K562 (cell line): ENCODE measurements at regions not wholly inside any gene's neighbourhood (a gene's known extent, or its start where the extent isn't known, plus 50 kb on each side); places are given as distances from the start of the nearest gene placed in this dataset.

Experiments
- ATAC-seq: fragments of 200-7000 bp; cut with Tn5 transposase; 3 replicates; pipeline ENCODE4 v1.9.1; 2020; ENCODE audit warnings: moderate library complexity
- BruUV-seq: library from RNA; stranded (reverse); fragments of 400-500 nt; replicated peaks from 2 replicates; lab custom pipeline; 2021; lab: Mats Ljungman, UMichigan
- CTCF ChIA-PET: fragments of 300-600 bp; formaldehyde crosslinking; extraction: SDS; loops from one replicate; lab custom pipeline; 2021; ENCODE audit warnings: low intra/inter-chr PET ratio; lab: Yijun Ruan, JAX
- POLR2A ChIA-PET: fragments of 300-600, 350-650 bp; sonication (Branson Sonifier 250); formaldehyde crosslinking; extraction: SDS; loops from one replicate; lab custom pipeline; 2021; ENCODE audit warnings: antibody characterized with exemption, inconsistent platforms; lab: Yijun Ruan, JAX
- DNase-seq, 4 experiments: peaks; one replicate each; pipeline versions ENCODE4 v3.0.0 to v3.0.0-alpha.2; 2011 to 2018; ENCODE audit warnings: low spot score in 3 of 4, mixed read lengths in 3 of 4; ENCODE audit errors: extremely low read depth in 1 of 4
- FAIRE-seq: peaks from 2 replicates; lab custom pipeline; 2011; peaks lifted over from hg19 to GRCh38; lab: Jason Lieb, UNC
- H2AFZ ChIP-seq: 2 replicates; pipeline ENCODE4 v1.6.0; 2011; ENCODE audit warnings: low read depth, low read length, control low read depth, inconsistent platforms
- H3K27ac ChIP-seq: fragments of 200-600 bp; 3 replicates; pipeline ENCODE4 v1.8.0; 2011; ENCODE audit warnings: low read depth, mild to moderate bottlenecking, control low read depth, inconsistent platforms, low read length, moderate library complexity, mixed read lengths; ENCODE audit errors: extremely low read depth
- H3K27me3 ChIP-seq, 2 experiments: fragments of 300-600 bp in 1 of 2; 2 replicates in 1 of 2; 3 replicates in 1 of 2; pipeline versions ENCODE4 v1.6.0 to v1.8.0; 2011; ENCODE audit warnings: inconsistent platforms in 2 of 2, low read length in 2 of 2, mild to moderate bottlenecking in 1 of 2, mixed read lengths in 1 of 2, moderate library complexity in 1 of 2; ENCODE audit not compliant: control insufficient read depth in 2 of 2, insufficient read depth in 2 of 2
- H3K36me3 ChIP-seq: fragments of 300-600 bp; 3 replicates; pipeline ENCODE4 v1.8.0; 2011; ENCODE audit warnings: mild to moderate bottlenecking, low read length, inconsistent platforms; ENCODE audit not compliant: control insufficient read depth, insufficient read depth
- H3K4me1 ChIP-seq, 2 experiments: fragments of 200-600 bp in 1 of 2; replicated peaks in 1 of 2; 2 replicates in 1 of 2; 3 replicates in 1 of 2; pipeline versions ENCODE4 v1.5.1 to v1.8.0; 2011; ENCODE audit warnings: inconsistent platforms in 2 of 2, low read length in 2 of 2, mild to moderate bottlenecking in 1 of 2, mixed read lengths in 1 of 2, moderate library complexity in 1 of 2; ENCODE audit not compliant: control insufficient read depth in 2 of 2, insufficient read depth in 2 of 2
- H3K4me2 ChIP-seq: 2 replicates; pipeline ENCODE4 v1.6.1; 2011; ENCODE audit warnings: low read length, control low read depth, inconsistent platforms, mixed read lengths; ENCODE audit not compliant: insufficient read depth
- H3K4me3 ChIP-seq: fragments of 200-600 bp; sonication (generic), shearing (Covaris generic); 2 replicates; pipeline ENCODE4 v1.5.1; 2016; ENCODE audit warnings: control low read depth, inconsistent platforms
- H3K79me2 ChIP-seq: fragments of 200-600 bp; 3 replicates; pipeline ENCODE4 v1.8.0; 2011; ENCODE audit warnings: low read length, inconsistent platforms; ENCODE audit not compliant: control insufficient read depth, insufficient read depth
- H3K9ac ChIP-seq, 2 experiments: 2 replicates each; pipeline versions ENCODE4 v1.6.0 to v1.6.1; 2011; ENCODE audit warnings: low read depth in 2 of 2, low read length in 2 of 2, control low read depth in 1 of 2, inconsistent platforms in 1 of 2, mild to moderate bottlenecking in 1 of 2, mixed read lengths in 1 of 2; ENCODE audit not compliant: insufficient read depth in 1 of 2
- H3K9me1 ChIP-seq: one replicate; pipeline ENCODE4 v1.6.0; 2011; ENCODE audit warnings: inconsistent platforms, mild to moderate bottlenecking, low read length, moderate library complexity; ENCODE audit not compliant: control insufficient read depth, insufficient read depth
- H3K9me3 ChIP-seq: replicated peaks from 2 replicates; pipeline ENCODE4 v1.5.1; 2011; ENCODE audit warnings: low read depth, low read length, inconsistent platforms; ENCODE audit not compliant: control insufficient read depth, insufficient read depth
- H4K20me1 ChIP-seq: replicated peaks from 2 replicates; pipeline ENCODE4 v1.6.1; 2011; ENCODE audit warnings: low read length, inconsistent platforms, mixed read lengths; ENCODE audit not compliant: control insufficient read depth, insufficient read depth
- DIDO1 ChIP-seq: fragments of 450-650 bp; IDR thresholded peaks from 2 replicates; pipeline ENCODE4 v1.6.1; 2016; ENCODE audit warnings: low read depth, missing biosample characterization, missing genetic modification characterization
- KLF16 ChIP-seq: IDR thresholded peaks from 2 replicates; pipeline ENCODE4 v1.6.1; 2016; ENCODE audit warnings: antibody characterized with exemption
- PHB ChIP-seq: fragments of 250-450 bp; sonication (Bioruptor Pico); IDR thresholded peaks from 2 replicates; pipeline ENCODE4 v1.5.0; 2021
- ZNF76 ChIP-seq: fragments of 250-450 bp; sonication (Bioruptor Pico); IDR thresholded peaks from 2 replicates; pipeline ENCODE4 v1.4.0; 2020; ENCODE audit warnings: mild to moderate bottlenecking, moderate library complexity, borderline replicate concordance
- ZNF785 ChIP-seq: fragments of 250-450 bp; sonication (Bioruptor Pico); IDR thresholded peaks from 2 replicates; pipeline ENCODE4 v1.4.0; 2020; ENCODE audit warnings: mild to moderate bottlenecking
- WGBS: fragments of 100-300 bp; shearing (Covaris generic); methylation state at CpG from one replicate; pipeline ENCODE4 v1.1.6; 2016; ENCODE audit warnings: low coverage, mixed read lengths; ENCODE audit not compliant: insufficient coverage; ENCODE audit errors: missing lambda C conversion rate; 5-methylcytosine and 5-hydroxymethylcytosine counted together
- in situ Hi-C: fragments of 300-500 bp; cut with MboI; formaldehyde crosslinking; loops from 4 replicates; pipeline ENCODE4 v1.15.0; 2018; ENCODE audit warnings: inconsistent platforms, mixed read lengths
- intact Hi-C: fragments of 100-400 bp; cut with micrococcal nuclease; formaldehyde crosslinking; loops from 2 replicates; pipeline ENCODE4 v1.14.2; 2022
- TF ChIP-seq, protein P1 (sequence below): fragments of 450-650 bp; IDR thresholded peaks from 2 replicates; pipeline ENCODE4 v1.6.1; 2016; ENCODE audit warnings: mild to moderate bottlenecking, moderate library complexity
- TF ChIP-seq, protein P2 (sequence below): IDR thresholded peaks from 2 replicates; pipeline ENCODE4 v1.6.1; 2016; ENCODE audit warnings: missing genetic modification characterization, missing compliant biosample characterization

DNA sequence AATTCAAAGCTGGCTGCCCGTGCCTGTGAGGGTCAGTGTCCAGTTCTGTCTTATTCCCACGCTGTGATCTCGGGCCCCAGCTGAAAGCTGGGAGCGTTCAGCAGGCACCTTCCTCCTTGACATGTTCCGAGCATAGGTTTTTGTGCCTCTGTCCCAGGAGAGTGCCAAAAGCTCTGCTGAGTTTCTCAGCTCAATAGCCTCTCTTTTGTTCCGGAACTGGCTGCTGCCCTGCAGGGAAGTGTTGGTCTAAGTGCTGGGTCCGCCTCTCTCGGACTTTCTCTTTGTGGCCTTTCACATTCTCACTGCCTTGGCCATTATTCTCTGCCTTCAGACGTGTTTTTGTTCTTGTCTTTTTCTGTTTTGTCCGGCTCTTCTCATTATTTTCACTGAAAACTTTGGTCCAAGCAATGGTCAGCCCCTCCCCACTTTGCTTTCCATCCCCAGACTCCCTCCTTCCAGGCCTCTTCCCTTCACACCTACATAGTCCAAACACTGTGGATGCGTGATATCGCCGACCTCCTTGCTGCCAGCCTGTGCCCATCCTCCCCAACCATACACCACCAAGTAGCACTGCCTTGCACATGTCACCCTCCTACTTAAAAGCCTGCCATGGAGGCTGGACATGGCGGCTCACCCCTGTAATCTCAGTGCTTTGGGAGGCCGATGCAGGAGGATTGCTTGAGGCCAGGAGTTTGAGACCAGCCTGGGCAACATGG is 233.8 kb downstream of the RHOU start:
- in situ Hi-C loops, result no loop called here
- Histone ChIP-seq H3K79me2 (no peaks in the 10 kb centered on the region), H3K9me3 (no peaks in the 10 kb centered on the region), H3K9me1 (no peaks in the 10 kb centered on the region), H3K4me3 (no peak overlapping the region), H4K20me1 (peaks cover 12% of the 10 kb centered on the region; the same call in 1 of the 2 replicates), H3K27ac (no peak overlapping the region), H3K9ac (no peak overlapping the region), H3K4me2 (no peak overlapping the region), H3K4me1 (no peaks in the 10 kb centered on the region), H2AFZ (no peak overlapping the region), H3K36me3 (no peaks in the 10 kb centered on the region), H3K27me3 (peaks cover 31 to 48% of the 10 kb centered on the region in 2 experiments)
- WGBS, result 2% methylated on average over 15 of the region's 15 CpGs
- no peak for DNase-seq
- ATAC-seq, result no peak
- no peak for FAIRE-seq
- no peak for TF ChIP-seq KLF16
- no peak for TF ChIP-seq ZNF785 (CRISPR knock-in tag)
- TF ChIP-seq ZNF76 (CRISPR knock-in tag), result no peak
- no peak for TF ChIP-seq DIDO1 (tag)
- no peak for TF ChIP-seq PHB
- TF ChIP-seq, protein P1, sequence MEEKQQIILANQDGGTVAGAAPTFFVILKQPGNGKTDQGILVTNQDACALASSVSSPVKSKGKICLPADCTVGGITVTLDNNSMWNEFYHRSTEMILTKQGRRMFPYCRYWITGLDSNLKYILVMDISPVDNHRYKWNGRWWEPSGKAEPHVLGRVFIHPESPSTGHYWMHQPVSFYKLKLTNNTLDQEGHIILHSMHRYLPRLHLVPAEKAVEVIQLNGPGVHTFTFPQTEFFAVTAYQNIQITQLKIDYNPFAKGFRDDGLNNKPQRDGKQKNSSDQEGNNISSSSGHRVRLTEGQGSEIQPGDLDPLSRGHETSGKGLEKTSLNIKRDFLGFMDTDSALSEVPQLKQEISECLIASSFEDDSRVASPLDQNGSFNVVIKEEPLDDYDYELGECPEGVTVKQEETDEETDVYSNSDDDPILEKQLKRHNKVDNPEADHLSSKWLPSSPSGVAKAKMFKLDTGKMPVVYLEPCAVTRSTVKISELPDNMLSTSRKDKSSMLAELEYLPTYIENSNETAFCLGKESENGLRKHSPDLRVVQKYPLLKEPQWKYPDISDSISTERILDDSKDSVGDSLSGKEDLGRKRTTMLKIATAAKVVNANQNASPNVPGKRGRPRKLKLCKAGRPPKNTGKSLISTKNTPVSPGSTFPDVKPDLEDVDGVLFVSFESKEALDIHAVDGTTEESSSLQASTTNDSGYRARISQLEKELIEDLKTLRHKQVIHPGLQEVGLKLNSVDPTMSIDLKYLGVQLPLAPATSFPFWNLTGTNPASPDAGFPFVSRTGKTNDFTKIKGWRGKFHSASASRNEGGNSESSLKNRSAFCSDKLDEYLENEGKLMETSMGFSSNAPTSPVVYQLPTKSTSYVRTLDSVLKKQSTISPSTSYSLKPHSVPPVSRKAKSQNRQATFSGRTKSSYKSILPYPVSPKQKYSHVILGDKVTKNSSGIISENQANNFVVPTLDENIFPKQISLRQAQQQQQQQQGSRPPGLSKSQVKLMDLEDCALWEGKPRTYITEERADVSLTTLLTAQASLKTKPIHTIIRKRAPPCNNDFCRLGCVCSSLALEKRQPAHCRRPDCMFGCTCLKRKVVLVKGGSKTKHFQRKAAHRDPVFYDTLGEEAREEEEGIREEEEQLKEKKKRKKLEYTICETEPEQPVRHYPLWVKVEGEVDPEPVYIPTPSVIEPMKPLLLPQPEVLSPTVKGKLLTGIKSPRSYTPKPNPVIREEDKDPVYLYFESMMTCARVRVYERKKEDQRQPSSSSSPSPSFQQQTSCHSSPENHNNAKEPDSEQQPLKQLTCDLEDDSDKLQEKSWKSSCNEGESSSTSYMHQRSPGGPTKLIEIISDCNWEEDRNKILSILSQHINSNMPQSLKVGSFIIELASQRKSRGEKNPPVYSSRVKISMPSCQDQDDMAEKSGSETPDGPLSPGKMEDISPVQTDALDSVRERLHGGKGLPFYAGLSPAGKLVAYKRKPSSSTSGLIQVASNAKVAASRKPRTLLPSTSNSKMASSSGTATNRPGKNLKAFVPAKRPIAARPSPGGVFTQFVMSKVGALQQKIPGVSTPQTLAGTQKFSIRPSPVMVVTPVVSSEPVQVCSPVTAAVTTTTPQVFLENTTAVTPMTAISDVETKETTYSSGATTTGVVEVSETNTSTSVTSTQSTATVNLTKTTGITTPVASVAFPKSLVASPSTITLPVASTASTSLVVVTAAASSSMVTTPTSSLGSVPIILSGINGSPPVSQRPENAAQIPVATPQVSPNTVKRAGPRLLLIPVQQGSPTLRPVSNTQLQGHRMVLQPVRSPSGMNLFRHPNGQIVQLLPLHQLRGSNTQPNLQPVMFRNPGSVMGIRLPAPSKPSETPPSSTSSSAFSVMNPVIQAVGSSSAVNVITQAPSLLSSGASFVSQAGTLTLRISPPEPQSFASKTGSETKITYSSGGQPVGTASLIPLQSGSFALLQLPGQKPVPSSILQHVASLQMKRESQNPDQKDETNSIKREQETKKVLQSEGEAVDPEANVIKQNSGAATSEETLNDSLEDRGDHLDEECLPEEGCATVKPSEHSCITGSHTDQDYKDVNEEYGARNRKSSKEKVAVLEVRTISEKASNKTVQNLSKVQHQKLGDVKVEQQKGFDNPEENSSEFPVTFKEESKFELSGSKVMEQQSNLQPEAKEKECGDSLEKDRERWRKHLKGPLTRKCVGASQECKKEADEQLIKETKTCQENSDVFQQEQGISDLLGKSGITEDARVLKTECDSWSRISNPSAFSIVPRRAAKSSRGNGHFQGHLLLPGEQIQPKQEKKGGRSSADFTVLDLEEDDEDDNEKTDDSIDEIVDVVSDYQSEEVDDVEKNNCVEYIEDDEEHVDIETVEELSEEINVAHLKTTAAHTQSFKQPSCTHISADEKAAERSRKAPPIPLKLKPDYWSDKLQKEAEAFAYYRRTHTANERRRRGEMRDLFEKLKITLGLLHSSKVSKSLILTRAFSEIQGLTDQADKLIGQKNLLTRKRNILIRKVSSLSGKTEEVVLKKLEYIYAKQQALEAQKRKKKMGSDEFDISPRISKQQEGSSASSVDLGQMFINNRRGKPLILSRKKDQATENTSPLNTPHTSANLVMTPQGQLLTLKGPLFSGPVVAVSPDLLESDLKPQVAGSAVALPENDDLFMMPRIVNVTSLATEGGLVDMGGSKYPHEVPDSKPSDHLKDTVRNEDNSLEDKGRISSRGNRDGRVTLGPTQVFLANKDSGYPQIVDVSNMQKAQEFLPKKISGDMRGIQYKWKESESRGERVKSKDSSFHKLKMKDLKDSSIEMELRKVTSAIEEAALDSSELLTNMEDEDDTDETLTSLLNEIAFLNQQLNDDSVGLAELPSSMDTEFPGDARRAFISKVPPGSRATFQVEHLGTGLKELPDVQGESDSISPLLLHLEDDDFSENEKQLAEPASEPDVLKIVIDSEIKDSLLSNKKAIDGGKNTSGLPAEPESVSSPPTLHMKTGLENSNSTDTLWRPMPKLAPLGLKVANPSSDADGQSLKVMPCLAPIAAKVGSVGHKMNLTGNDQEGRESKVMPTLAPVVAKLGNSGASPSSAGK, result no peak
- TF ChIP-seq, protein P2, sequence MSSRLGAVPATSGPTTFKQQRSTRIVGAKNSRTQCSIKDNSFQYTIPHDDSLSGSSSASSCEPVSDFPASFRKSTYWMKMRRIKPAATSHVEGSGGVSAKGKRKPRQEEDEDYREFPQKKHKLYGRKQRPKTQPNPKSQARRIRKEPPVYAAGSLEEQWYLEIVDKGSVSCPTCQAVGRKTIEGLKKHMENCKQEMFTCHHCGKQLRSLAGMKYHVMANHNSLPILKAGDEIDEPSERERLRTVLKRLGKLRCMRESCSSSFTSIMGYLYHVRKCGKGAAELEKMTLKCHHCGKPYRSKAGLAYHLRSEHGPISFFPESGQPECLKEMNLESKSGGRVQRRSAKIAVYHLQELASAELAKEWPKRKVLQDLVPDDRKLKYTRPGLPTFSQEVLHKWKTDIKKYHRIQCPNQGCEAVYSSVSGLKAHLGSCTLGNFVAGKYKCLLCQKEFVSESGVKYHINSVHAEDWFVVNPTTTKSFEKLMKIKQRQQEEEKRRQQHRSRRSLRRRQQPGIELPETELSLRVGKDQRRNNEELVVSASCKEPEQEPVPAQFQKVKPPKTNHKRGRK (tag), result no peak
- ChIA-PET CTCF (no interaction called here), POLR2A (interaction anchor here (0.5 kb wide), 1 partner anchor 11 kb away, joined by 3 read pairs; no protein-coding TSS in a partner anchor)
- no TSS peak for BruUV-seq
- intact Hi-C loops, result no loop called here
